ENCODE measurements at regions not wholly inside any gene's neighbourhood (a gene's known extent, or its start where the extent isn't known, plus 50 kb on each side); places are given as distances from the start of the nearest gene placed in this dataset.

- DNase-seq (no peak), ATAC-seq (no peak)
- Histone ChIP-seq H3K36me3 (ENCODE audit: control insufficient read depth, insufficient read depth, low read length) (no peaks in the 10 kb centered on the region), H3K4me3 (ENCODE audit: low read length) (no peak overlapping the region), H3K4me1 (ENCODE audit: control insufficient read depth, insufficient read depth, low read length) (no peaks in the 10 kb centered on the region), H3K9me3 (ENCODE audit: control insufficient read depth, insufficient read depth, low read length) (no peaks in the 10 kb centered on the region), H3K27me3 (ENCODE audit: control insufficient read depth, insufficient read depth, low read length) (peaks cover 2% of the 10 kb centered on the region), H3K27ac (ENCODE audit: low read length) (no peak overlapping the region)
- H3K27ac Mint-ChIP-seq, result no peak overlapping the region
- WGBS (ENCODE audit: insufficient coverage), result 69% methylated on average over 2 of the region's 3 CpGs
- no peak overlapping the region for H3K4me3 Mint-ChIP-seq
- H3K27me3 Mint-ChIP-seq (ENCODE audit: low read depth in 2 of 2), result peaks cover 15 to 18% of the 10 kb centered on the region in 2 donors
- H3K4me1 Mint-ChIP-seq, result no peaks in the 10 kb centered on the region
- TF ChIP-seq CTCF (IDR thresholded peaks at IDR 0.05), result no peak
- H3K36me3 Mint-ChIP-seq, result no peaks in the 10 kb centered on the region
- intact Hi-C loops (cut with micrococcal nuclease), result no loop called here
- H3K9me3 Mint-ChIP-seq, result peaks cover 0 to 4% of the 10 kb centered on the region in 2 donors
These were observed 55.6 kb downstream of the MRPL32 start for GRCh38 chr7:42987648-42988214.

GRCh38 chr7:42991024-42991423 lies 58.8 kb downstream of the MRPL32 start:
- intact Hi-C loops (cut with micrococcal nuclease), result no loop called here
- peaks cover 0 to under 1% of the 10 kb centered on the region in 2 donors for H3K9me3 Mint-ChIP-seq
- no peak for ATAC-seq

GRCh38 chr7:42991913-42992591 lies 59.9 kb downstream of the MRPL32 start:
- 80% methylated on average over 13 of the region's 13 CpGs for WGBS (ENCODE audit: insufficient coverage)
- Histone ChIP-seq H3K27me3 (ENCODE audit: control insufficient read depth, insufficient read depth, low read length) (peaks cover 2% of the 10 kb centered on the region), H3K4me1 (ENCODE audit: control insufficient read depth, insufficient read depth, low read length) (no peaks in the 10 kb centered on the region), H3K4me3 (ENCODE audit: low read length) (no peak overlapping the region), H3K27ac (ENCODE audit: low read length) (no peak overlapping the region), H3K36me3 (ENCODE audit: control insufficient read depth, insufficient read depth, low read length) (no peaks in the 10 kb centered on the region), H3K9me3 (ENCODE audit: control insufficient read depth, insufficient read depth, low read length) (no peaks in the 10 kb centered on the region)
- no peak for TF ChIP-seq CTCF (IDR thresholded peaks at IDR 0.05)
- no peak for ATAC-seq
- H3K27ac Mint-ChIP-seq, result no peak overlapping the region
- H3K4me3 Mint-ChIP-seq, result no peak overlapping the region
- no peaks in the 10 kb centered on the region for H3K9me3 Mint-ChIP-seq
- H3K27me3 Mint-ChIP-seq (ENCODE audit: low read depth in 2 of 2), result peaks cover 17 to 31% of the 10 kb centered on the region in 2 donors
- no peaks in the 10 kb centered on the region for H3K4me1 Mint-ChIP-seq
- intact Hi-C loops (cut with micrococcal nuclease), result no loop called here
- no peaks in the 10 kb centered on the region for H3K36me3 Mint-ChIP-seq
- DNase-seq, result no peak

More at GRCh38 chr7:42991024-42991423, 58.8 kb downstream of the MRPL32 start:
- Mint-ChIP-seq H3K4me3 (no peak overlapping the region), H3K36me3 (no peaks in the 10 kb centered on the region), H3K27me3 (ENCODE audit: low read depth in 2 of 2) (peaks cover 22 to 31% of the 10 kb centered on the region in 2 donors), H3K27ac (no peak overlapping the region), H3K4me1 (no peaks in the 10 kb centered on the region)
- H3K36me3 ChIP-seq (ENCODE audit: control insufficient read depth, insufficient read depth, low read length), result no peaks in the 10 kb centered on the region
- H3K4me3 ChIP-seq (ENCODE audit: low read length), result no peak overlapping the region
- H3K4me1 ChIP-seq (ENCODE audit: control insufficient read depth, insufficient read depth, low read length), result no peaks in the 10 kb centered on the region
- peaks cover 2% of the 10 kb centered on the region for H3K27me3 ChIP-seq (ENCODE audit: control insufficient read depth, insufficient read depth, low read length)
- no CpG with 5 or more reads among the region's 1 CpG for WGBS (ENCODE audit: insufficient coverage)
- no peaks in the 10 kb centered on the region for H3K9me3 ChIP-seq (ENCODE audit: control insufficient read depth, insufficient read depth, low read length)
- no peak overlapping the region for H3K27ac ChIP-seq (ENCODE audit: low read length)
- DNase-seq, result no peak
- no peak for TF ChIP-seq CTCF (IDR thresholded peaks at IDR 0.05)

Measured in natural killer cell (primary cell).